HG02884 (cell line): ENCODE measurements at regions not wholly inside any gene's neighbourhood (a gene's known extent, or its start where the extent isn't known, plus 50 kb on each side); places are given as distances from the start of the nearest gene placed in this dataset.
"Not testable (repeated sequence)": the region's sequence is repeated elsewhere in the genome, so short reads cannot be mapped to it uniquely, and the experiment has no call there.

Source experiments
- ATAC-seq: cut with Tn5 transposase; IDR thresholded peaks from one replicate; pipeline ENCODE4 v1.9.1; 2021; ENCODE audit warnings: mild to moderate bottlenecking, moderate library complexity; ENCODE audit not compliant: unreplicated experiment

GRCh38 chr4:146076081-146076480 is 99.4 kb upstream of the LSM6 start:
- ATAC-seq = no peak

GRCh38 chr4:146073517-146073916 is 102.0 kb upstream of the LSM6 start:
- ATAC-seq = peak; percentile 59

GRCh38 chr4:146072376-146072775 is 103.1 kb upstream of the LSM6 start:
- no peak for ATAC-seq

- no peak for ATAC-seq
Observed at GRCh38 chr4:146071390-146071789, 104.1 kb upstream of the LSM6 start.

- ATAC-seq = peak; percentile 27
Observed at GRCh38 chr4:146063143-146063542, 112.4 kb upstream of the LSM6 start.

GRCh38 chr4:146062340-146062739 is 113.2 kb upstream of the LSM6 start:
- ATAC-seq = no peak

GRCh38 chr4:146061610-146062334 is 113.7 kb upstream of the LSM6 start:
- ATAC-seq = no peak

- peak; percentile 71 for ATAC-seq
Observed at GRCh38 chr4:146059865-146060264, 115.7 kb upstream of the LSM6 start.

- peak; percentile 21 for ATAC-seq
Observed at GRCh38 chr4:146059151-146059550, 116.4 kb upstream of the LSM6 start.

GRCh38 chr4:146058531-146058930 is 117.0 kb upstream of the LSM6 start:
- no peak for ATAC-seq

- no peak for ATAC-seq
Observed at GRCh38 chr4:146054676-146055075, 116.1 kb upstream of the ZNF827 start.

GRCh38 chr4:146053891-146054290 is 115.3 kb upstream of the ZNF827 start:
- no peak for ATAC-seq

- no peak for ATAC-seq
Observed at GRCh38 chr4:146051728-146052391, 113.2 kb upstream of the ZNF827 start.

GRCh38 chr4:146051223-146051622 is 112.6 kb upstream of the ZNF827 start:
- no peak for ATAC-seq

GRCh38 chr4:146049802-146050201 is 111.2 kb upstream of the ZNF827 start:
- peak; percentile 91 for ATAC-seq

GRCh38 chr4:146047768-146048167 is 109.1 kb upstream of the ZNF827 start:
- not testable (repeated sequence) for ATAC-seq

- no peak for ATAC-seq
Observed at GRCh38 chr4:146041139-146042004, 102.7 kb upstream of the ZNF827 start.

- ATAC-seq = no peak
Observed at GRCh38 chr4:146040623-146041022, 102.0 kb upstream of the ZNF827 start.

GRCh38 chr4:146033149-146033548 is 94.5 kb upstream of the ZNF827 start:
- no peak for ATAC-seq

GRCh38 chr4:146032234-146032860 is 93.7 kb upstream of the ZNF827 start:
- no peak for ATAC-seq
